T-helper 2 cell treated with Interferon-gamma antibody and Interleukin-4, amounts not matched to agents 5 μg/mL and 100 μg/mL, for 36 hours (primary cell): ENCODE measurements at regions not wholly inside any gene's neighbourhood (a gene's known extent, or its start where the extent isn't known, plus 50 kb on each side); places are given as distances from the start of the nearest gene placed in this dataset.
"Not testable (repeated sequence)": the region's sequence is repeated elsewhere in the genome, so short reads cannot be mapped to it uniquely, and the experiment has no call there.

Experiments used
- DNase-seq: peaks from one replicate; pipeline ENCODE4 v3.0.0; 2021; ENCODE audit warnings: low spot score
- H3K27ac Mint-ChIP-seq: one replicate; pipeline ENCODE4 v1.8.0; 2021; ENCODE audit warnings: mild to moderate bottlenecking, mixed read lengths
- H3K27me3 Mint-ChIP-seq: one replicate; pipeline ENCODE4 v1.8.0; 2021; ENCODE audit warnings: low read depth, mixed read lengths
- H3K36me3 Mint-ChIP-seq: one replicate; pipeline ENCODE4 v1.8.0; 2021; ENCODE audit warnings: low read depth, mixed read lengths
- H3K4me1 Mint-ChIP-seq: one replicate; pipeline ENCODE4 v1.8.0; 2021; ENCODE audit warnings: low read depth, mixed read lengths
- H3K4me3 Mint-ChIP-seq: one replicate; pipeline ENCODE4 v1.8.0; 2022; ENCODE audit warnings: mild to moderate bottlenecking, moderate library complexity, mixed read lengths
- H3K9me3 Mint-ChIP-seq: one replicate; pipeline ENCODE4 v1.8.0; 2021; ENCODE audit warnings: mixed read lengths

DNA sequence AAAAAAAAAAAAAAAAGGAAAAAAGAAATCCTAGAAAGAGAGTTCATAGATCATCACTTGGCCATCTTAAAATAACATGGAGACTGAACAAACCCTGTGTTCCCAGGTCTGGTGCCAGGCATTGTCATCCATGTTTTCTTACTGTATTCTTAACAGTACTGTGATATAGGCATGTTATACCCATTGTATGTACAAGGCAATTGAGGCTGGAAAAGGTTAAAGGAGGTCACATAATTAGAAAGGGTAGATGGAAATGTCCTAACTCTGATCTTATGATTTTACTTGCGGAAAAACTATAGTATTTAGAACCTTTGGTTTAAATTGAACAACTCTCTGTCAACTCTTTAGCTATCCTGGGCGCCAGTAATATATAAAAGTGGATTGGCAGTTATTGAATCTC, 478.2 kb upstream of the RGS6 start:
- peaks cover 20% of the 10 kb centered on the region for H3K4me1 Mint-ChIP-seq
- peaks cover 16% of the 10 kb centered on the region for H3K9me3 Mint-ChIP-seq
- H3K4me3 Mint-ChIP-seq, result no peak overlapping the region
- DNase-seq, result no peak
- H3K27ac Mint-ChIP-seq, result no peak overlapping the region
- no peaks in the 10 kb centered on the region for H3K27me3 Mint-ChIP-seq
- H3K36me3 Mint-ChIP-seq, result peaks cover 13% of the 10 kb centered on the region

- no peak overlapping the region for H3K27ac Mint-ChIP-seq
- H3K4me3 Mint-ChIP-seq, result no peak overlapping the region
- DNase-seq, result no peak
- H3K36me3 Mint-ChIP-seq, result peaks cover 13% of the 10 kb centered on the region
- peaks cover 18% of the 10 kb centered on the region for H3K4me1 Mint-ChIP-seq
- peaks cover 16% of the 10 kb centered on the region for H3K9me3 Mint-ChIP-seq
- no peaks in the 10 kb centered on the region for H3K27me3 Mint-ChIP-seq
These were observed 477.5 kb upstream of the RGS6 start for GRCh38 chr14:71454513-71455332.

GRCh38 chr14:71460091-71460490, 472.1 kb upstream of the RGS6 start:
- peaks cover 13% of the 10 kb centered on the region for H3K9me3 Mint-ChIP-seq
- H3K36me3 Mint-ChIP-seq, result peaks cover 29% of the 10 kb centered on the region
- H3K4me1 Mint-ChIP-seq, result peaks cover 4% of the 10 kb centered on the region
- H3K4me3 Mint-ChIP-seq, result no peak overlapping the region
- no peak overlapping the region for H3K27ac Mint-ChIP-seq
- H3K27me3 Mint-ChIP-seq, result no peaks in the 10 kb centered on the region
- DNase-seq, result no peak

DNA sequence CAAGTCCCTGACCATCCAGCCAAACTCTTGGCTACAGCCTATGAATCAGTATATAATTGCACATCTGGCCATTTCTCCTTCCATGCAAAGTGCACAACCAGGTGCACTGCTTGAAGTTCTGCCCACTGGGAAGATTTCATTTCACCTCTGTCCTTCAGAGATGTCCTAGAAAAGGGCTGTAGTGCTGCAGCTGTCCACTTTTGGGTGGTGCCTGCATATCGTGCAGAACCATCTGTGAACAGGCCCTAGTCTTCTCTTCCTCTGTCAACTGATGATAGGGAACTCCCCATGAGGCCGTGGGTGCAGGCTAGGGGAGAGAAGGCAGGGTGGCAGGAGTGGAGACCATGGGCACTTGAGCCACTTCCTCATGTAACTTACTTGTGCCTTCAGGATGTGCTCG, 470.6 kb upstream of the RGS6 start:
- not testable (repeated sequence) for H3K4me3 Mint-ChIP-seq, DNase-seq, H3K27ac Mint-ChIP-seq, H3K4me1 Mint-ChIP-seq, H3K27me3 Mint-ChIP-seq
- H3K36me3 Mint-ChIP-seq, result peaks cover 34% of the 10 kb centered on the region
- H3K9me3 Mint-ChIP-seq, result peaks cover 13% of the 10 kb centered on the region

DNA sequence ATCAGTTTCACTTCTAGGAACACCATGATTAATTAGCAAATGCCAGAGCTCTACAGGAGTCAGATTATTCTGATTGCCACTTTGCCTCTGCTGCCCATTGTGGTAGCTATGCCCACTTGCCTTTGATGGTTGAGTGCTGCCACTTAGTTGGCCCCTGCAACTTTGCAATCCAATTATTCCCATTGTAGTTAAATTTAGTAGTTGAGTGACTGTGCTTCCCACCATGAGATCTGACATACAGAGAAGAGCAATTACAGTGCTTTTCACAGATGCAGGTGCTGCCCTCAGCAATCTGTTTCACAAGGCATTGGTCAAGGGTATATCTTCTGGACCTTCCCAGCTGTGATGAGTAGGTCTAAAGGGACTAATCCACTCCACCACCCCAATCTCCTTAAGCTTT, 468.4 kb upstream of the RGS6 start:
- Mint-ChIP-seq H3K27me3 (no peaks in the 10 kb centered on the region), H3K4me3 (no peak overlapping the region), H3K4me1 (peaks cover under 1% of the 10 kb centered on the region), H3K9me3 (peaks cover 25% of the 10 kb centered on the region), H3K36me3 (peaks cover 44% of the 10 kb centered on the region), H3K27ac (no peak overlapping the region)
- no peak for DNase-seq

- DNase-seq, result no peak
- Mint-ChIP-seq H3K36me3 (peaks cover 41% of the 10 kb centered on the region), H3K4me3 (no peak overlapping the region), H3K27ac (no peak overlapping the region), H3K27me3 (no peaks in the 10 kb centered on the region), H3K4me1 (peaks cover 7% of the 10 kb centered on the region), H3K9me3 (peaks cover 25% of the 10 kb centered on the region)
These were observed 467.4 kb upstream of the RGS6 start for GRCh38 chr14:71464840-71465239.

DNA sequence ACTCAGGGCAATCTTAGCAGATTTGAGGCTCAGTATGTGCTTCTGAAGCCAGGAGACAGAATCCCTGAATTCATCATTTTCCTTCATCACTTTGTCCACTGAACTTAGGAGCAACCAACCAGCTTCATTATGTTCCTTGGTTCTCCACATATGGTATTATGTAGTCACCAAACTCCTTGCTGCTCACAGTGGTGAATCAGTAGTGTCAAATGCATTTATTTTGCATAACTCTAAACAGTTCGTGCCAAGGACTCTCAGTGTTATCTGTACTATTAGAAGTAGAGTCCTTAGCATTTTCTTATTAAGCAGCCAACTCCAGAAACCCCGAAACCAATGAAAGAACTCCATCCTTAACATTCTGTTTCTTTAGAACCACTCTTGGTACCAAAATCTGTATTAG, 466.9 kb upstream of the RGS6 start:
- H3K36me3 Mint-ChIP-seq, result peaks cover 38% of the 10 kb centered on the region
- H3K9me3 Mint-ChIP-seq, result peaks cover 25% of the 10 kb centered on the region
- H3K27me3 Mint-ChIP-seq, result no peaks in the 10 kb centered on the region
- no peak for DNase-seq
- H3K4me1 Mint-ChIP-seq, result peaks cover 11% of the 10 kb centered on the region
- H3K4me3 Mint-ChIP-seq, result no peak overlapping the region
- H3K27ac Mint-ChIP-seq, result no peak overlapping the region

- no peak overlapping the region for H3K4me3 Mint-ChIP-seq
- H3K9me3 Mint-ChIP-seq, result peaks cover 24% of the 10 kb centered on the region
- no peak overlapping the region for H3K27ac Mint-ChIP-seq
- H3K4me1 Mint-ChIP-seq, result peaks cover 13% of the 10 kb centered on the region
- no peaks in the 10 kb centered on the region for H3K27me3 Mint-ChIP-seq
- no peak for DNase-seq
- peaks cover 36% of the 10 kb centered on the region for H3K36me3 Mint-ChIP-seq
These were observed 466.0 kb upstream of the RGS6 start for GRCh38 chr14:71466251-71466650.

DNA sequence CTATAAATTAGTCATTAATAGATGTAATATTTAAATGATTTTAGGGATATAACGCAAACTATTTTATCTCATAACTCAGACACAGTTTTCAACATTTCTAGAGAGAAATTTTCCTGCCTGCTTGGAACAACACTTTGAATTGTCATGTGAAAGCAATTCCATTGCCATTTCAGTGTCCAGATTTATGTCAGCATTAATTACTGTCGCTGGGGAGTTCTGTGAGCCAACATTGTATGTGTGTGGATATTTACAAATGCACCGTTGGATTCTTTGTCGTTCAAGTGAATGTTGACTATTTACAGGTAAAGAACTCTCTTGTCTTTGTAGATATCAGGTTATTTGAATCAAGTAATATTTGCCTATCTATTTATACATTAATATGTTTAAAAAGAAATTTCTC, 465.3 kb upstream of the RGS6 start:
- H3K27me3 Mint-ChIP-seq, result no peaks in the 10 kb centered on the region
- H3K4me1 Mint-ChIP-seq, result peaks cover 19% of the 10 kb centered on the region
- H3K27ac Mint-ChIP-seq, result no peak overlapping the region
- no peak overlapping the region for H3K4me3 Mint-ChIP-seq
- no peak for DNase-seq
- peaks cover 31% of the 10 kb centered on the region for H3K36me3 Mint-ChIP-seq
- H3K9me3 Mint-ChIP-seq, result peaks cover 18% of the 10 kb centered on the region

GRCh38 chr14:71467361-71467811, 464.8 kb upstream of the RGS6 start:
- Mint-ChIP-seq H3K36me3 (peaks cover 33% of the 10 kb centered on the region), H3K4me3 (no peak overlapping the region), H3K4me1 (peaks cover 21% of the 10 kb centered on the region), H3K27me3 (no peaks in the 10 kb centered on the region), H3K27ac (no peak overlapping the region), H3K9me3 (peaks cover 18% of the 10 kb centered on the region)
- DNase-seq, result no peak

- Mint-ChIP-seq H3K27ac (no peak overlapping the region), H3K36me3 (peaks cover 28% of the 10 kb centered on the region), H3K4me1 (peaks cover 27% of the 10 kb centered on the region), H3K4me3 (no peak overlapping the region), H3K27me3 (no peaks in the 10 kb centered on the region), H3K9me3 (peaks cover 17% of the 10 kb centered on the region)
- DNase-seq, result no peak
These were observed 463.5 kb upstream of the RGS6 start for GRCh38 chr14:71468701-71469100.

- Mint-ChIP-seq H3K4me3 (no peak overlapping the region), H3K36me3 (peaks cover 24% of the 10 kb centered on the region), H3K9me3 (peaks cover 12% of the 10 kb centered on the region), H3K27me3 (no peaks in the 10 kb centered on the region), H3K4me1 (peaks cover 36% of the 10 kb centered on the region), H3K27ac (no peak overlapping the region)
- DNase-seq, result no peak
These were observed 462.4 kb upstream of the RGS6 start for GRCh38 chr14:71469643-71470335.

DNA sequence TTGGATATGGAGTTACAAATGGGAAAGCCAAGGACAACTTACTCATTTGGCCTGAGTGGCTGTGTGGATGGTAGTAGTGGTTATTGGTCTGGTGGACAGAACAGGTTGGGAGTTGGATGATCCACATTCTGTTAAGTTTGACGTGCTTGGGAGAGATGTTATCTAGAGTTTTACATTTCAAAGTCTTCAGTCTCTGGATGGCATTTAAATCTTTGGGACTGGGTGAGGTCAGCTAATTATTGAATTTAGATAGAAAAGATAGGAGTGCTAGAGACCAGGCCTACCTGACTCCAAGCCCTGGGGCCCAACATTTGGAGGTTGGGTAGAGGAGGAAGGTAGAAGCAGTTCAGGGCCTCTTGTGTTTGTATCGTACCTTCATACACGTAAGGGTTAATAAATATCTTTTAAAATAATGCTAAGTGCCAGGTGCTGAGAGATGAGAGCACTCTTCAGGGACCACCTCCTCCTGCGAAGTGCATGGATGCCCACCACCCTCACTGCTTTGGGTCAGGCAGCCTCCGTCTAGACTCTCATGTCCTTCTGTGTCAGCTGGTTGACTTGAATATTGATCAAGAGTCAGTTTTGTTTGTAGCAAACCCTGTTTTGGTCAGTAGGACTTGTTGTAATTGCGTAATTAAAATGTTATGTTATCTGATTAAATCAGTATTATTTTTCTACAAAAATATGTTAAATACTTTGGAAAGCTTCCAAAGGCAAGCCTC, 460.4 kb upstream of the RGS6 start:
- H3K9me3 Mint-ChIP-seq, result peaks cover 12% of the 10 kb centered on the region
- no peak overlapping the region for H3K4me3 Mint-ChIP-seq
- DNase-seq, result no peak
- peaks cover 19% of the 10 kb centered on the region for H3K36me3 Mint-ChIP-seq
- H3K27me3 Mint-ChIP-seq, result no peaks in the 10 kb centered on the region
- H3K4me1 Mint-ChIP-seq, result peaks cover 45% of the 10 kb centered on the region
- peak overlapping the region; percentile 56 for H3K27ac Mint-ChIP-seq
